ENCODE measurements at regions not wholly inside any gene's neighbourhood (a gene's known extent, or its start where the extent isn't known, plus 50 kb on each side); places are given as distances from the start of the nearest gene placed in this dataset.

DNA sequence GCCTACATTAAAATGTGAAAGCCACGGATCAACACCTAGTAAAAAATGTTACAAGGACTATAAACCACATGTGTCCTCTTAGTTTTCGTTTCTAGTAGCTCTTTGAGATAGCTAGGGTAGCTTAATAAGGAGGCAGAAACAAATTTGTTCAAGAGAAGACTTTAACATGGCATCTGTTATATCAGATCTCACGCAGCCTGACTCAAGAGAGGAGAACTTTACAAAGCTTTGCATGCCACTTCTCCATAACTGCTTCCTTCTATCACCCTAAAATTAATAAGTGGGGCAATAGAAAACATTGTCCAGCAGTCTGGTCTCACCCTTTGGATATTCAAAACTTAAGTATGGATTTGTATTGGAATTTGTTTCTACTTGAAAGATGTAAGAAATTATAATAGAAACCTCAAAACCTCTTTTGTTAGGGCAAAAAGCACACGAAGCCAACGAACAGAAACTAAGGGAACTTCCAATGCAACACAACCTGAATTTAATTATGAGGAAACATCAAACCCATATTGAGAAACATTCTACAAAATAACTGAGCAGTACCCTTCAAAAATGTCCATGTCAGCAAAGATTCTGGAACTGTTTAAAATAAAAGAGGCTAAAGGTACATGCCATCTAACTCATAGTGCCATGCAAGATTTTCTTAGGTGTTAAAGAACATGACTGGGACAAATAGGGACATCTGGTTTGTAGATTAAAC is 194.8 kb downstream of the LRIG3 start:
- no peak overlapping the region for H3K4me3 Mint-ChIP-seq
- H3K4me1 Mint-ChIP-seq (ENCODE audit: low read depth), result no peaks in the 10 kb centered on the region
- TF ChIP-seq, protein P1, sequence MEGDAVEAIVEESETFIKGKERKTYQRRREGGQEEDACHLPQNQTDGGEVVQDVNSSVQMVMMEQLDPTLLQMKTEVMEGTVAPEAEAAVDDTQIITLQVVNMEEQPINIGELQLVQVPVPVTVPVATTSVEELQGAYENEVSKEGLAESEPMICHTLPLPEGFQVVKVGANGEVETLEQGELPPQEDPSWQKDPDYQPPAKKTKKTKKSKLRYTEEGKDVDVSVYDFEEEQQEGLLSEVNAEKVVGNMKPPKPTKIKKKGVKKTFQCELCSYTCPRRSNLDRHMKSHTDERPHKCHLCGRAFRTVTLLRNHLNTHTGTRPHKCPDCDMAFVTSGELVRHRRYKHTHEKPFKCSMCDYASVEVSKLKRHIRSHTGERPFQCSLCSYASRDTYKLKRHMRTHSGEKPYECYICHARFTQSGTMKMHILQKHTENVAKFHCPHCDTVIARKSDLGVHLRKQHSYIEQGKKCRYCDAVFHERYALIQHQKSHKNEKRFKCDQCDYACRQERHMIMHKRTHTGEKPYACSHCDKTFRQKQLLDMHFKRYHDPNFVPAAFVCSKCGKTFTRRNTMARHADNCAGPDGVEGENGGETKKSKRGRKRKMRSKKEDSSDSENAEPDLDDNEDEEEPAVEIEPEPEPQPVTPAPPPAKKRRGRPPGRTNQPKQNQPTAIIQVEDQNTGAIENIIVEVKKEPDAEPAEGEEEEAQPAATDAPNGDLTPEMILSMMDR (IDR thresholded peaks at IDR 0.05), result no peak
- ChIA-PET CTCF (no interaction called here), POLR2A (no interaction called here)
- H3K9me3 Mint-ChIP-seq, result no peaks in the 10 kb centered on the region
- intact Hi-C loops (cut with micrococcal nuclease), result no loop called here
- no peaks in the 10 kb centered on the region for H3K27me3 Mint-ChIP-seq
- H3K36me3 Mint-ChIP-seq (ENCODE audit: low read depth), result no peaks in the 10 kb centered on the region
- no peak overlapping the region for H3K27ac Mint-ChIP-seq
- ATAC-seq, result no peak
- DNase-seq, result no peak

DNA sequence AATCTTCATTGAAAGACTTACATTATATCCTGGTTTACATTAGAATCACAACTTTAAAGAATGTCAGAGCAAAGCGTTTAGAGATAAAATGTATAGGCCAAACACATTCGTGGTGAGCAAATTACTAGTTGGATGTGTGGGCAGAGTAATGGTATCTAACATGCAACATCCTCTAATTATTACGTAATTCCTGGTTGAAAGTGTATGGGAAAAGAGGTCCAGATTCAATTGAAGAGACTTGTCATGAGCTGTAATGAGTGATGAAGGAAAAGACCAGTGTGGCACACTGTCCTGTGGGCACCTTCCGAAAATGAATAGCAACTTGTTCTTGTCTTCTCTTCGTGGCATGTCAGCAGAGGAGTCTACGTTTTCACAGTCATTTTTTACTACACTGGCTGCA is 192.8 kb downstream of the LRIG3 start:
- Mint-ChIP-seq H3K27me3 (no peaks in the 10 kb centered on the region), H3K9me3 (peaks cover 3% of the 10 kb centered on the region), H3K4me1 (ENCODE audit: low read depth) (no peaks in the 10 kb centered on the region), H3K27ac (no peak overlapping the region), H3K4me3 (no peak overlapping the region), H3K36me3 (ENCODE audit: low read depth) (no peaks in the 10 kb centered on the region)
- TF ChIP-seq, protein P1 (IDR thresholded peaks at IDR 0.05), result no peak
- DNase-seq, result no peak
- ChIA-PET POLR2A (no interaction called here), CTCF (no interaction called here)
- ATAC-seq, result no peak
- intact Hi-C loops (cut with micrococcal nuclease), result no loop called here

DNA sequence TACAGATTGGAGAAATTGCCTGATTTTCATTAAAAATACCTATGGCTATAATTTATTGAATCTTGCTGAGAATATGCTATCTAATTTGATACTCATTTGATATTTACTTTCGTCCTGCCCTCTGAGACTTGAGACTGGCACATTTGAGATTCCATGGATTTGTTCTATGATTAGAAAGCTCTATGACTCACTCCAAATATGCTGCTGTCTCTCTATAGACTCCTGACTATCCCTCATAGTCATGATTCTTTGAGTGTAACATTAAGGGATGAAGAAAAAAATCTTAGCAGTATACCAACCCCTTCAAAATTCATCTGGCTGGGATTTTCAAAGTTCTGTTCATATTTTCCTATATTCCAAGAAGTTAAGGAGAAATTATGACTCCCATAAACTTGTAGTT is 191.9 kb downstream of the LRIG3 start:
- POLR2A ChIA-PET, result no interaction called here
- TF ChIP-seq, protein P1 (IDR thresholded peaks at IDR 0.05), result no peak
- no peak for DNase-seq

DNA sequence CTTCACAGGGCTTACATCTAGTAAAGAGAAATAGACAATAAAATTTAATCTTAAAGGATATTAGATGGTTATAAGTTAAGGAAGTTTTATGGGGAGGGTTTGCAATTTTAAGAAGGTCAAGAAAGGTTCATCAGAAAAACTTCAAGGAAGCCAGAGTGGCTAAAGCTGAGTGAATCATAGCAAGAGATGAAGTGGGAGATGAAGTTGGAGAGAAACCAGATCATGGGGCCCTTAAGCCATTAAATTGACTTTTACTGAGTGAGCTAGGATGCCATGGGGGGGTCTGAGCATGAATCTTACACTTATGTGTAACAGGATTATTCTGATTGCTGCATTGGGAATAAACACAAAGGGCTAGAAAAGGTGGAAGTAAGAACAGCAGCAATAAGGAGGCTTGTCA is 189.2 kb downstream of the LRIG3 start:
- Mint-ChIP-seq H3K27me3 (no peaks in the 10 kb centered on the region), H3K36me3 (ENCODE audit: low read depth) (no peaks in the 10 kb centered on the region), H3K9me3 (peaks cover 3% of the 10 kb centered on the region), H3K27ac (no peak overlapping the region), H3K4me1 (ENCODE audit: low read depth) (no peaks in the 10 kb centered on the region), H3K4me3 (no peak overlapping the region)
- TF ChIP-seq, protein P1 (IDR thresholded peaks at IDR 0.05), result no peak
- DNase-seq, result no peak
- intact Hi-C loops (cut with micrococcal nuclease), result no loop called here
- no peak for ATAC-seq
- ChIA-PET POLR2A (no interaction called here), CTCF (no interaction called here)

More for the DNA sequence above, 191.9 kb downstream of the LRIG3 start:
- Mint-ChIP-seq H3K4me3 (no peak overlapping the region), H3K27me3 (no peaks in the 10 kb centered on the region), H3K9me3 (peaks cover 3% of the 10 kb centered on the region), H3K27ac (no peak overlapping the region), H3K4me1 (ENCODE audit: low read depth) (no peaks in the 10 kb centered on the region), H3K36me3 (ENCODE audit: low read depth) (no peaks in the 10 kb centered on the region)
- CTCF ChIA-PET, result no interaction called here
- intact Hi-C loops (cut with micrococcal nuclease), result no loop called here
- no peak for ATAC-seq

DNA sequence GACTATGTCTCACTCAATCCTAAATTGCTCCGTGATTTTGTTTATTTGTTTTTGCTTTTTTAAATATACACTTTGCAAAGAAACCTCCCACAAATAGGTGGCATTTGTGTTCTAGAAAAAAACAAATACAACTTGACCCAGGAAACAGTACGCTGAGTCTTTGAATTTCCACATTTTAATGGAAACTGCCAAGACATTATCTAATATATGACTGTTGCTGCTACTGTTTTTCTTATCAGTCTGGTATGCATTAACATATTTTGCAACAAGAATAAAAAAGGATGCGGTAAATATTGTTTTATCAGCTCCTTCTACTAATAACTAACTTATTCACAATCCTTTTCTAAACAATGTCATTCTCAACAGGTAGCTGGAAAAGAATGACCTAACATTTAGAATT is 187.4 kb downstream of the LRIG3 start:
- Mint-ChIP-seq H3K27ac (no peak overlapping the region), H3K36me3 (ENCODE audit: low read depth) (no peaks in the 10 kb centered on the region), H3K4me1 (ENCODE audit: low read depth) (no peaks in the 10 kb centered on the region), H3K27me3 (no peaks in the 10 kb centered on the region), H3K9me3 (peaks cover 3% of the 10 kb centered on the region), H3K4me3 (no peak overlapping the region)
- intact Hi-C loops (cut with micrococcal nuclease), result no loop called here
- ATAC-seq, result no peak
- CTCF ChIA-PET, result no interaction called here
- POLR2A ChIA-PET, result no interaction called here
- DNase-seq, result no peak
- TF ChIP-seq, protein P1 (IDR thresholded peaks at IDR 0.05), result no peak
